ENCODE measurements at regions not wholly inside any gene's neighbourhood (a gene's known extent, or its start where the extent isn't known, plus 50 kb on each side); places are given as distances from the start of the nearest gene placed in this dataset.
"Not testable (repeated sequence)": the region's sequence is repeated elsewhere in the genome, so short reads cannot be mapped to it uniquely, and the experiment has no call there.

DNA sequence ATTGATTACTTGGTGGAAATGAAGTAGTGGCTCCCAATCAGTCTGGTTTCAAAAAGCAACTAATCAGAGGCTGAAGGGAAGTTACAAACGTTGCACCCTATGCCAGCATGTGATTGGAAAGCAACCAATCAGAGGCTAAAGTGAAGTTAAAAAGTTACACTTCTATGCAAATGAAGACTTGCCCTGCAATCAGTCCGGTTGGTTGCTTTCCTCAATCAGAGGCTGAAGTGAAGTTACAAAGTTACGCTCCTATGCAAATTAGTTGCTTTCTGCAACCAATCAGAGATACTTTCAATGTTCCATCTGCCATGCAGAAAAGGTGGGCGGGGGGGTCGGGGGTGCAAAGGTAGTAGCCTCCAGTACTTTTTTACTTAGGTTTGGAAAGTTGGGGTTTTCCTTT lies 1077.1 kb downstream of the TYW1 start:
- H3K27me3 ChIP-seq (replicated peaks; ENCODE audit: control insufficient read depth, insufficient read depth, low read length): no peaks in the 10 kb centered on the region
- no peak overlapping the region for H3K4me3 ChIP-seq (replicated peaks; ENCODE audit: low read depth, low read length)
- DNase-seq (ENCODE audit: extremely low read depth, insufficient read length): no peak
- TF ChIP-seq CTCF (IDR thresholded peaks at IDR 0.05; ENCODE audit: insufficient read depth, low read length, poor library complexity, severe bottlenecking): no peak
- no peaks in the 10 kb centered on the region for H3K36me3 ChIP-seq (ENCODE audit: control insufficient read depth, insufficient read depth, low read length)

- no peaks in the 10 kb centered on the region for H3K27me3 ChIP-seq (replicated peaks; ENCODE audit: control insufficient read depth, insufficient read depth, low read length)
- DNase-seq (ENCODE audit: extremely low read depth, insufficient read length): no peak
- TF ChIP-seq CTCF (IDR thresholded peaks at IDR 0.05; ENCODE audit: insufficient read depth, low read length, poor library complexity, severe bottlenecking): no peak
- H3K36me3 ChIP-seq (ENCODE audit: control insufficient read depth, insufficient read depth, low read length): no peaks in the 10 kb centered on the region
- no peak overlapping the region for H3K4me3 ChIP-seq (replicated peaks; ENCODE audit: low read depth, low read length)
Observed at GRCh38 chr7:68074242-68074641, 1077.6 kb downstream of the TYW1 start.

- H3K36me3 ChIP-seq (ENCODE audit: control insufficient read depth, insufficient read depth, low read length): no peaks in the 10 kb centered on the region
- no peak for DNase-seq (ENCODE audit: extremely low read depth, insufficient read length)
- no peaks in the 10 kb centered on the region for H3K27me3 ChIP-seq (replicated peaks; ENCODE audit: control insufficient read depth, insufficient read depth, low read length)
- H3K4me3 ChIP-seq (replicated peaks; ENCODE audit: low read depth, low read length): no peak overlapping the region
- TF ChIP-seq CTCF (IDR thresholded peaks at IDR 0.05; ENCODE audit: insufficient read depth, low read length, poor library complexity, severe bottlenecking): no peak
Observed at GRCh38 chr7:68078157-68078710, 1081.6 kb downstream of the TYW1 start.

DNA sequence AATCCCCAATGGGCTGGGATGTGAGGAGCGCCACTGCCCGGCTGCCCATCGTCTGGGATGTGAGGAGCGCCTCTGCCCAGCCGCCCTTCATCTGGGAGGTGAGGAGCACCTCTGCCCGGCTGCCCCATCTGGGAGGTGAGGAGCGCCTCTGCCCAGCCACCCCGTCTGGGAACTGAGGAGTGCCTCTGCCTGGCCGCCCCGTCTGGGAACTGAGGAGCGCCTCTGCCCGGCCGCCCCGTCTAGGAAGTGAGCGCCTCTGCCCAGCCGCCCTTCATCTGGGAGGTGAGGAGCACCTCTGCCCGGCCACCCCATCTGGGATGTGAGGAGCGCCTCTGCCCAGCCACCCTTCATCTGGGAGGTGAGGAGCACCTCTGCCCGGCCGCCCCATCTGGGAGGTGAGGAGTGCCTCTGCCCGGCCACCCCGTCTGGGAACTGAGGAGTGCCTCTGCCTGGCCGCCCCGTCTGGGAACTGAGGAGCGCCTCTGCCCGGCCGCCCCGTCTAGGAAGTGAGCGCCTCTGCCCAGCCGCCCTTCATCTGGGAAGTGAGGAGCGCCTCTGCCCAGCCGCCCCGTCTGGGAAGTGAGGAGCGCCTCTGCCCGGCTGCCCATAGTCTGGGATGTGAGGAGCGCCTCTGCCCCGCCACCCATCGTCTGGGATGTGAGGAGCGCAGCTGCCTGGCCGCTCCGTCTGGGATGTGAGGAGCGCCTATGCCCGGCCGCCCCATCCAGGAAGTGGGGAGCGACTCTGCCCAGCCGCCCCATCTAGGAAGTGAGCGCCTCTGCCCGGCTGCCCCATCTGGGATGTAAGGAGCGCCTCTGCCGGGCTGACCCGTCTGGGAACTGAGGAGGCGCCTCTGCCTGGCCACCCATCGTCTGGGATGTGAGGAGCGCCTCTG lies 1085.7 kb downstream of the TYW1 start:
- H3K36me3 ChIP-seq (ENCODE audit: control insufficient read depth, insufficient read depth, low read length); H3K4me3 ChIP-seq (replicated peaks; ENCODE audit: low read depth, low read length); DNase-seq (ENCODE audit: extremely low read depth, insufficient read length); H3K27me3 ChIP-seq (replicated peaks; ENCODE audit: control insufficient read depth, insufficient read depth, low read length): not testable (repeated sequence)

- not testable (repeated sequence) for H3K27me3 ChIP-seq (replicated peaks; ENCODE audit: control insufficient read depth, insufficient read depth, low read length); H3K36me3 ChIP-seq (ENCODE audit: control insufficient read depth, insufficient read depth, low read length)
Observed at GRCh38 chr7:68082961-68083657, 1086.5 kb downstream of the TYW1 start.

DNA sequence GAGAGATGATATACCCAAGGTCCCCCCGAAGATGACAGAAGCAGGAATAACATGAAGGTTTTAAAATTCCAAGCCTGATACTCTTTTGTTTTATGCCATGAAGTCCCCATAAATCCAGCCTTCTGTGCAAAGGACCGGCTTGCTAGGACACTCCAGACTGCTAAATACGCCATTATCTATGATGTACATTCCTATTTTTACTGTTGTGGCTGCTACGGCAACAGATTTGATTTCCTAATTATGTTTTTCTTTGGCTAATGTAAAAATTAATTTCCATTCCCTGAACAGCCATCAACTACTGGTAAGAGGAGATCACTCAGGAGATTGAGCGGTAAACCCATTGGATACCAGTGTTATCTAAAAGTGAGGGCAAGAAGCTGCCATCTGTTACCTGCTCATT lies 1090.8 kb downstream of the TYW1 start:
- no peak for TF ChIP-seq CTCF (IDR thresholded peaks at IDR 0.05; ENCODE audit: insufficient read depth, low read length, poor library complexity, severe bottlenecking)
- Histone ChIP-seq H3K27me3 (replicated peaks; ENCODE audit: control insufficient read depth, insufficient read depth, low read length) (no peaks in the 10 kb centered on the region), H3K36me3 (ENCODE audit: control insufficient read depth, insufficient read depth, low read length) (no peaks in the 10 kb centered on the region), H3K4me3 (replicated peaks; ENCODE audit: low read depth, low read length) (no peak overlapping the region)
- DNase-seq (ENCODE audit: extremely low read depth, insufficient read length): no peak

More at GRCh38 chr7:68082961-68083657, 1086.5 kb downstream of the TYW1 start:
- H3K4me3 ChIP-seq (replicated peaks; ENCODE audit: low read depth, low read length); DNase-seq (ENCODE audit: extremely low read depth, insufficient read length): not testable (repeated sequence)

All from GM06990 (cell line).